ENCODE measurements at regions not wholly inside any gene's neighbourhood (a gene's known extent, or its start where the extent isn't known, plus 50 kb on each side); places are given as distances from the start of the nearest gene placed in this dataset.
"Not testable (repeated sequence)": the region's sequence is repeated elsewhere in the genome, so short reads cannot be mapped to it uniquely, and the experiment has no call there.

- not testable (repeated sequence) for DNase-seq (ENCODE audit: low spot score)
Observed at GRCh38 chr17:30712859-30713258, 111.6 kb downstream of the CRLF3 start.

GRCh38 chr17:30711626-30712507 lies 112.6 kb downstream of the CRLF3 start:
- DNase-seq (ENCODE audit: low spot score) = not testable (repeated sequence)

- DNase-seq (ENCODE audit: low spot score) = not testable (repeated sequence)
Observed at GRCh38 chr17:30711176-30711575, 113.3 kb downstream of the CRLF3 start.

- DNase-seq (ENCODE audit: low spot score) = peak; percentile 11
Observed at GRCh38 chr17:30710276-30711088, 114.0 kb downstream of the CRLF3 start.

- DNase-seq (ENCODE audit: low spot score) = peak; percentile 25
Observed at GRCh38 chr17:30709561-30710275, 114.8 kb downstream of the CRLF3 start.

- peak; percentile 33 for DNase-seq (ENCODE audit: low spot score)
Observed at GRCh38 chr17:30709096-30709495, 115.4 kb downstream of the CRLF3 start.

GRCh38 chr17:30708241-30709078 lies 116.0 kb downstream of the CRLF3 start:
- peak; percentile 73 for DNase-seq (ENCODE audit: low spot score)

GRCh38 chr17:30707724-30708240 lies 116.7 kb downstream of the CRLF3 start:
- DNase-seq (ENCODE audit: low spot score) = peak; percentile 8

GRCh38 chr17:30706461-30707335 lies 117.8 kb downstream of the CRLF3 start:
- not testable (repeated sequence) for DNase-seq (ENCODE audit: low spot score)

- not testable (repeated sequence) for DNase-seq (ENCODE audit: low spot score)
Observed at GRCh38 chr17:30706004-30706403, 118.5 kb downstream of the CRLF3 start.

GRCh38 chr17:30701498-30701989 lies 122.9 kb downstream of the CRLF3 start:
- DNase-seq (ENCODE audit: low spot score) = no peak

- not testable (repeated sequence) for DNase-seq (ENCODE audit: low spot score)
Observed at GRCh38 chr17:30700833-30701232, 123.7 kb downstream of the CRLF3 start.

GRCh38 chr17:30697619-30698460 lies 126.7 kb downstream of the CRLF3 start:
- DNase-seq (ENCODE audit: low spot score) = peak; percentile 71

- DNase-seq (ENCODE audit: low spot score) = no peak
Observed at GRCh38 chr17:30696234-30696633, 128.3 kb downstream of the CRLF3 start.

- not testable (repeated sequence) for DNase-seq (ENCODE audit: low spot score)
Observed at GRCh38 chr17:30695265-30695811, 129.2 kb downstream of the CRLF3 start.

GRCh38 chr17:30693772-30694171 lies 130.7 kb downstream of the CRLF3 start:
- peak; percentile 39 for DNase-seq (ENCODE audit: low spot score)

GRCh38 chr17:30689266-30690000 lies 135.1 kb downstream of the CRLF3 start:
- not testable (repeated sequence) for DNase-seq (ENCODE audit: low spot score)
